Vagina (tissue), 2 donors: ENCODE measurements at regions not wholly inside any gene's neighbourhood (a gene's known extent, or its start where the extent isn't known, plus 50 kb on each side); places are given as distances from the start of the nearest gene placed in this dataset.

Experiments
- DNase-seq, 2 donors: peaks; one replicate each; pipeline ENCODE4 v3.0.0-alpha.2; 2017; ENCODE audit errors: extremely low spot score in 2 of 2
- H3K27ac ChIP-seq: fragments of 200-600 bp; sonication (generic); one replicate; pipeline ENCODE4 v1.5.1; 2019
- H3K27me3 ChIP-seq: fragments of 200-600 bp; sonication (generic); one replicate; pipeline ENCODE4 v1.5.1; 2019
- H3K36me3 ChIP-seq, 2 donors: fragments of 200-600 bp; sonication (generic); one replicate each; pipeline ENCODE4 v1.5.1; 2017 to 2019
- H3K4me1 ChIP-seq: fragments of 200-600 bp; sonication (generic); one replicate; pipeline ENCODE4 v1.5.1; 2019
- H3K4me3 ChIP-seq, 2 donors: fragments of 200-600 bp; sonication (generic); 1 replicate in 1 of 2; 2 replicates in 1 of 2; pipeline ENCODE4 v1.5.1; 2016 to 2019
- H3K9me3 ChIP-seq: fragments of 200-600 bp; sonication (generic); one replicate; pipeline ENCODE4 v1.5.1; 2019
- POLR2A ChIP-seq, 2 donors: fragments of 450-650 bp; IDR thresholded peaks; one replicate each; pipeline ENCODE4 v1.6.1; 2017; ENCODE audit warnings: antibody characterized with exemption in 2 of 2, mild to moderate bottlenecking in 2 of 2, moderate library complexity in 2 of 2
- POLR2AphosphoS5 ChIP-seq, 2 donors: sonication (generic); formaldehyde crosslinking; IDR thresholded peaks; one replicate each; pipeline ENCODE4 v1.9.0; 2017; ENCODE audit warnings: antibody characterized with exemption in 2 of 2, mild to moderate bottlenecking in 2 of 2, low read depth in 1 of 2; ENCODE audit not compliant: insufficient read depth in 1 of 2
- intact Hi-C: fragments of 100-400 bp; cut with DNase I; formaldehyde crosslinking; loops from one replicate; pipeline ENCODE4 v1.15.1; 2023
- TF ChIP-seq, protein P1 (sequence below), 3 experiments: fragments of 450-650 bp in 2 of 3; fragments of 200-600 bp in 1 of 3; sonication (generic) in 1 of 3; IDR thresholded peaks; one replicate each; pipeline ENCODE4 v1.5.1; 2017 to 2019; ENCODE audit warnings: antibody characterized with exemption in 3 of 3, mild to moderate bottlenecking in 2 of 3, moderate library complexity in 2 of 3

DNA sequence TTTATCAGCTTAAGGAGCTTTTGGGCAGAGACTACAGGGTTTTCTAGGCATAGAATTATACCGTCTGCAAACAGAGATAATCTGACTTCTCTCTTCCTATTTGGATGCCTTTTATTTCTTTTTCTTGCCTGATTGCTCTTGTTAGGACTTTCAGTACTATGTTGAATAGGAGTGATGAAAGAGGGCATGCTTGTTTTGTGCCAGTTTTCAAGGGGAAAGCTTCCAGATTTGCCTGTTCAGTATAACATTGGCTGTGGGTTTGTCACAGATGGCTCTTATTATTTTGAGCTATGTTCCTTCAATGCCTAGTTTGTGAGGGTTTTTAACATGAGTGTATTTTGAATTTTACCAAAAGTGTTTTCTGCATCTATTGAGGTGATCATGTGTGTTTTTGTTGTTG is 192.8 kb upstream of the PHACTR1 start:
- intact Hi-C loops, result no loop called here
- Histone ChIP-seq H3K36me3 (no peaks in the 10 kb centered on the region), H3K4me3 (no peak overlapping the region), H3K4me1 (no peaks in the 10 kb centered on the region), H3K9me3 (no peaks in the 10 kb centered on the region), H3K27ac (no peak overlapping the region), H3K27me3 (no peaks in the 10 kb centered on the region)
- TF ChIP-seq POLR2AphosphoS5 (IDR thresholded peaks at IDR 0.05; ENCODE audit: insufficient read depth in 1 of 2, low read depth in 1 of 2) (no peak), POLR2A (IDR thresholded peaks at IDR 0.05) (no peak)
- TF ChIP-seq, protein P1, sequence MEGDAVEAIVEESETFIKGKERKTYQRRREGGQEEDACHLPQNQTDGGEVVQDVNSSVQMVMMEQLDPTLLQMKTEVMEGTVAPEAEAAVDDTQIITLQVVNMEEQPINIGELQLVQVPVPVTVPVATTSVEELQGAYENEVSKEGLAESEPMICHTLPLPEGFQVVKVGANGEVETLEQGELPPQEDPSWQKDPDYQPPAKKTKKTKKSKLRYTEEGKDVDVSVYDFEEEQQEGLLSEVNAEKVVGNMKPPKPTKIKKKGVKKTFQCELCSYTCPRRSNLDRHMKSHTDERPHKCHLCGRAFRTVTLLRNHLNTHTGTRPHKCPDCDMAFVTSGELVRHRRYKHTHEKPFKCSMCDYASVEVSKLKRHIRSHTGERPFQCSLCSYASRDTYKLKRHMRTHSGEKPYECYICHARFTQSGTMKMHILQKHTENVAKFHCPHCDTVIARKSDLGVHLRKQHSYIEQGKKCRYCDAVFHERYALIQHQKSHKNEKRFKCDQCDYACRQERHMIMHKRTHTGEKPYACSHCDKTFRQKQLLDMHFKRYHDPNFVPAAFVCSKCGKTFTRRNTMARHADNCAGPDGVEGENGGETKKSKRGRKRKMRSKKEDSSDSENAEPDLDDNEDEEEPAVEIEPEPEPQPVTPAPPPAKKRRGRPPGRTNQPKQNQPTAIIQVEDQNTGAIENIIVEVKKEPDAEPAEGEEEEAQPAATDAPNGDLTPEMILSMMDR (IDR thresholded peaks at IDR 0.05), result no peak
- DNase-seq, result no peak

DNA sequence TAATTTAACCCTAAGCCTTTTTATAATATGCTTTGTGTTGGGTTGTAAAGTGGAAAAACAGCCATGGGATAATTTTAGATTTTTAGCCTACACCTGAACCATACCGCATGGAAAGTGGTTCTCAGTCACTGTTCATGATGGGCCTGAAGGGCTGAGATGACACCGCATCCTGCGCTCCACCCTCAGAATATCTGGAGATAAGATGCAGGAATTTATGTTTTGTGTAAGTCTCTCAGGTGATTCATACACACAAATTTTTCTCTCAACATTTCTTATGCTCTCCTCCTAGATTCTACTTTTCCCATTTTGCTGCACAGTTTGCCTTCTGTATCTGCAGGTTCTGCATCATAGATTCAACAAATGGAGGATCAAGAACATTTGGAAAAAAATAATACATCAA is 191.3 kb upstream of the PHACTR1 start:
- H3K27ac ChIP-seq, result no peak overlapping the region
- H3K36me3 ChIP-seq, result no peaks in the 10 kb centered on the region
- H3K4me1 ChIP-seq, result no peaks in the 10 kb centered on the region
- intact Hi-C loops, result no loop called here
- DNase-seq, result no peak
- TF ChIP-seq POLR2A (IDR thresholded peaks at IDR 0.05), result no peak
- no peak for TF ChIP-seq POLR2AphosphoS5 (IDR thresholded peaks at IDR 0.05; ENCODE audit: insufficient read depth in 1 of 2, low read depth in 1 of 2)
- TF ChIP-seq, protein P1 (IDR thresholded peaks at IDR 0.05), result no peak
- no peak overlapping the region for H3K4me3 ChIP-seq
- H3K9me3 ChIP-seq, result no peaks in the 10 kb centered on the region
- H3K27me3 ChIP-seq, result no peaks in the 10 kb centered on the region

DNA sequence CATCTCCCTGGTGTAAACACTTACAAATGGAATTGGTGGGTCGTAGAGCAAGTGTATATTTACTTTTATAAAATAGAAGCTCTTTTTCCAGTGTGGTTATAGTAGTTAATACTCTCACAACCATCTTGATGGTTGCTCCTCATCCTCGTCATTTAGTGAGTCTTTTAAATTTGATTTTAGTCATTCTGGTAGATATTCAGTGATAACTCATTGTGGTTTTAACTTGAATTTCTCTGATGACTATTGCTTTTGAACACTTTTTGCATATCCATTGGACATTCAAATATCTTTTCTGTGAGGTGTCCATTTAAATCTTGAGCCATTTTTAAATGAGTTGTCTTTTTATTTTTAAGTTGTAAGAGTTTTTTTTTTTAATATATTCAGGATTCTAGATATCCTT is 189.2 kb upstream of the PHACTR1 start:
- DNase-seq, result no peak

DNA sequence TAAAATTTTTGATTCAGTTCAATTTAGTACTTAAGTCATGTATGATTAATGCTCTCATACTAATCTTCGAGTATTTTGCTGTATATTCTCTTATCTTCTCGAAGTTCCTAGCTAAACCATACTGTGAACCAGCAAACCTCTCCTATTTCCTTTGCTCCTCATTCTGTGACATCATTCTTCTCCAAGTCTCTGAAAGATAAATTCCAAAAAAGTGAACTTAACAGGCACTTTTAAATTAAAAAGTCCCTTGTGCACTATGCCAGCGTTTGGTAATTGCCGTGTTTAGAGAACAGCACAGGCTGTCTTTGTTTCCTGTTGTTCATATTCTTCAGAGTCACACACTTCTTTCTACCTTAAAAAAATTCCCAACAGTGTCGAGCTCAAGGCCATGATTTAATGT is 188.4 kb upstream of the PHACTR1 start:
- no peak overlapping the region for H3K4me3 ChIP-seq
- no peak for TF ChIP-seq POLR2A (IDR thresholded peaks at IDR 0.05)
- TF ChIP-seq, protein P1 (IDR thresholded peaks at IDR 0.05), result no peak
- no peak for TF ChIP-seq POLR2AphosphoS5 (IDR thresholded peaks at IDR 0.05; ENCODE audit: insufficient read depth in 1 of 2, low read depth in 1 of 2)
- no peak overlapping the region for H3K27ac ChIP-seq
- H3K9me3 ChIP-seq, result no peaks in the 10 kb centered on the region
- H3K36me3 ChIP-seq, result no peaks in the 10 kb centered on the region
- no peaks in the 10 kb centered on the region for H3K4me1 ChIP-seq
- intact Hi-C loops, result no loop called here
- no peak for DNase-seq
- no peaks in the 10 kb centered on the region for H3K27me3 ChIP-seq

More for the DNA sequence above, 189.2 kb upstream of the PHACTR1 start:
- Histone ChIP-seq H3K4me1 (no peaks in the 10 kb centered on the region), H3K27ac (no peak overlapping the region), H3K9me3 (no peaks in the 10 kb centered on the region), H3K36me3 (no peaks in the 10 kb centered on the region), H3K4me3 (no peak overlapping the region), H3K27me3 (no peaks in the 10 kb centered on the region)
- intact Hi-C loops, result no loop called here
- TF ChIP-seq POLR2AphosphoS5 (IDR thresholded peaks at IDR 0.05; ENCODE audit: insufficient read depth in 1 of 2, low read depth in 1 of 2), result no peak
- TF ChIP-seq, protein P1 (IDR thresholded peaks at IDR 0.05), result no peak
- TF ChIP-seq POLR2A (IDR thresholded peaks at IDR 0.05), result no peak

DNA sequence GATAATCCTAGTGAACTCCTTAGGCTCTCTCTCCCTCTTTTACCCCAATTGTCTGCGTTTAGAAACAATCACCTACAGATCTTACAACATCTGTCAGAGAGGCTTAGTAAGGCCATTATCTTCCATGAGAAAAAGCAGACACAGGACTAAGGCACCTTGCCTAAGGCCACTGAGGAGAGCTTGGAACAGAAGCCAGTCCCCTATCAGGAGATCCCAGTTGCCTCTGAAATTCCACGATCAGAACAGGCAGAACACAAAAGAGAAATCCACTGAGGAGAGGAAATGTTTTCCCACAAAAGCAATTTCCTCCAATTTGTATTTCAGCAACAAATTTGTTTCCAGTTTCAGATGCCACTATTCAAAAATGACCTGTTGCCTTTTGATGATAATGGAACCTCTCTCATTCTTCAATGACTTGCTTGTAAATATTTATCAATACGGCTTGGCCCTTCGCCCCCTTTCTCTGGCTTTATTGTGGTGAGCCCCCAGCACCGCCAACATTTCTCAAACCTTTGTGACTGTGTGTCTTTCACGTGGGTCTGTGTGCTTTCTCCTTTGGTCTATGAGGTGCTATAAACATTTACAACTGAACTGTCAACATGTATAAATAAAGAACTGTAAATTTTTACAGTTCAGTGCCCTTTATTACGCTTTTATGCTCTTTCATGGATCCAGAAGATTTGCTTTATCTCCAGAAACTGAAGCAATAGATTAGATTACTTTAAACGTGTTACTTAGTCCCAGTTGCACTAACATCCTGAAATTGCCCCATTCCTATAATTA is 187.8 kb upstream of the PHACTR1 start:
- intact Hi-C loops, result no loop called here
- H3K27ac ChIP-seq, result no peak overlapping the region

More for the DNA sequence above, 187.8 kb upstream of the PHACTR1 start:
- Histone ChIP-seq H3K4me1 (no peaks in the 10 kb centered on the region), H3K4me3 (no peak overlapping the region), H3K36me3 (no peaks in the 10 kb centered on the region), H3K27me3 (no peaks in the 10 kb centered on the region), H3K9me3 (no peaks in the 10 kb centered on the region)
- TF ChIP-seq POLR2A (IDR thresholded peaks at IDR 0.05) (no peak), POLR2AphosphoS5 (IDR thresholded peaks at IDR 0.05; ENCODE audit: insufficient read depth in 1 of 2, low read depth in 1 of 2) (no peak)
- TF ChIP-seq, protein P1 (IDR thresholded peaks at IDR 0.05), result no peak
- no peak for DNase-seq
